ENCODE measurements at regions not wholly inside any gene's neighbourhood (a gene's known extent, or its start where the extent isn't known, plus 50 kb on each side); places are given as distances from the start of the nearest gene placed in this dataset.

- in situ Hi-C loops (cut with MboI), result no loop called here
- H3K27me3 ChIP-seq (ENCODE audit: control insufficient read depth in 2 of 2, insufficient read depth in 2 of 2, low read length in 2 of 2), result peaks cover 25 to 81% of the 10 kb centered on the region in 2 experiments; a peak in 4 of 5 replicates
- under 1% methylated on average over 14 of the region's 22 CpGs for WGBS (ENCODE audit: insufficient coverage, low coverage, missing lambda C conversion rate)
Measured at GRCh38 chr4:3822230-3822947, 56.2 kb downstream of the ADRA2C start.

DNA sequence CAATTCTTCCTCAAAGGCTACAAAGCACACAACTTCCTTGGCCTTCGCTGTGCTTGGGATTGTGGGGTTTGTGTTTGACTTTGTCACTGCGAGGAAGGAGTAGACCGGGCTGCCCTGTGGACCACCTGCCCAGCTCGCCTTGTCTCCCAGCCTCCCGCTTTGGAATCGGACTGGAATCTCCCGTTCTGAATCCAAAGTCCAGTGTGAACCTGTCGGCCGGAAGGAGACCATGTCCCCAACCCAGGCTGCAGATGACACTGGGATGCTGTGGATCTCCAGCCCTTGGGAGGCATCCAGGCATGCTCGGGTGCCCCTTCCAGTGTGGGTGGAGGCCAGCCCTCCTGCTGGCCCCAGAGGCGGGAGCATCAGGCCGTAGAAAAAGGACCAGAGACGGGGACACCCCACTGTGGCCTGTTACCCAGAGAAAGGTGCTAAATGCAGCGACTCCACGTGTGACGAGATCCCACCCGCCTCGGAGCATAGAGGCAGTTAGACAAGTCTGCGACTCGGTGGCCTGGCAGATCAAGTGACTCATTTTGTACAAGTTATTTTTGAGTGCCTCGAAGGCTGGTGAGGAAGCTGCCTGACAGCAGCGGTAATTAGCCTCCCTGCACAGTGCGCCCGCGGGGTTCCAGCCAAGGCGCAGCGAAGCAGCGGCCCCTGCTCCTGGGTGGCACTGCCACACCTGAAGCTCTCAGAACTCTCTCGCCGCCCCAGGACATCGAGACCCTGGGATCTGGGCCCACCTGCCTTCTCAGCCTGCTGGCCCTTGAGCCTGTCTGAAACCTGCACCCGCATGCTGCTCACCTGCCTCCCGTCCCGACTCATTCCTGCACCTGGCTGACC, 57.5 kb downstream of the ADRA2C start:
- Histone ChIP-seq H3K9ac (ENCODE audit: insufficient read depth in 1 of 2, low read depth in 2 of 2, low read length in 2 of 2) (no peak overlapping the region), H3K4me2 (ENCODE audit: insufficient read depth, low read length) (no peak overlapping the region), H3K4me3 (no peak overlapping the region), H4K20me1 (replicated peaks; ENCODE audit: control insufficient read depth, insufficient read depth, low read length) (0 out of 2 replicates have a peak, but pooled peaks cover 6% of the 10 kb centered on the region), H3K27me3 (ENCODE audit: control insufficient read depth in 2 of 2, insufficient read depth in 2 of 2, low read length in 2 of 2) (peaks cover 27 to 92% of the 10 kb centered on the region in 2 experiments; a peak in 4 of 5 replicates), H3K27ac (ENCODE audit: extremely low read depth, low read depth, low read length) (no peak overlapping the region), H3K4me1 (replicated peaks in 1 of 2; ENCODE audit: control insufficient read depth in 2 of 2, insufficient read depth in 2 of 2, low read length in 2 of 2) (peaks cover 0 to 3% of the 10 kb centered on the region in 2 experiments; a peak in 1 of 5 replicates), H3K36me3 (ENCODE audit: control insufficient read depth, insufficient read depth, low read length) (no peaks in the 10 kb centered on the region), H3K79me2 (ENCODE audit: control insufficient read depth, insufficient read depth, low read length) (no peaks in the 10 kb centered on the region), H3K9me1 (ENCODE audit: control insufficient read depth, insufficient read depth, low read length) (no peaks in the 10 kb centered on the region), H3K9me3 (replicated peaks; ENCODE audit: control insufficient read depth, insufficient read depth, low read depth, low read length) (no peaks in the 10 kb centered on the region), H2AFZ (ENCODE audit: low read depth, low read length) (no peak overlapping the region)
- no TSS peak for BruUV-seq (replicated peaks)
- ChIA-PET POLR2A (interaction anchor here (0.8 kb wide), 1 partner anchor 16 kb away, joined by 3 read pairs; no protein-coding TSS in a partner anchor), CTCF (ENCODE audit: low intra/inter-chr PET ratio) (no interaction called here)
- ATAC-seq (no peak), FAIRE-seq (no peak), DNase-seq (ENCODE audit: extremely low read depth in 1 of 4, low spot score in 3 of 4) (no peak)
- in situ Hi-C loops (cut with MboI), result no loop called here
- TF ChIP-seq ZNF324 (CRISPR knock-in tag; IDR thresholded peaks at IDR 0.05), result no peak
- TF ChIP-seq TAF1 (IDR thresholded peaks at IDR 0.05; ENCODE audit: control insufficient read depth, extremely low read depth, insufficient read depth, low read length, severe bottlenecking), result no peak
- no peak for TF ChIP-seq MYC (IDR thresholded peaks at IDR 0.05; ENCODE audit: low read depth, low read length)
- no peak for TF ChIP-seq MYC (CRISPR knock-in tag; IDR thresholded peaks at IDR 0.05; ENCODE audit: borderline replicate concordance, low read depth)
- no peak for TF ChIP-seq ARID3A (IDR thresholded peaks at IDR 0.05; ENCODE audit: borderline replicate concordance, low read depth, low read length)
- intact Hi-C loops (cut with micrococcal nuclease), result no loop called here
- WGBS (ENCODE audit: insufficient coverage, low coverage, missing lambda C conversion rate), result under 1% methylated on average over 31 of the region's 34 CpGs

More at GRCh38 chr4:3822230-3822947, 56.2 kb downstream of the ADRA2C start:
- Histone ChIP-seq H3K4me1 (replicated peaks in 1 of 2; ENCODE audit: control insufficient read depth in 2 of 2, insufficient read depth in 2 of 2, low read length in 2 of 2) (peaks cover 0 to 3% of the 10 kb centered on the region in 2 experiments; a peak in 1 of 5 replicates), H3K9me1 (ENCODE audit: control insufficient read depth, insufficient read depth, low read length) (no peaks in the 10 kb centered on the region), H3K9ac (ENCODE audit: insufficient read depth in 1 of 2, low read depth in 2 of 2, low read length in 2 of 2) (no peak overlapping the region), H3K4me2 (ENCODE audit: insufficient read depth, low read length) (no peak overlapping the region), H3K79me2 (ENCODE audit: control insufficient read depth, insufficient read depth, low read length) (no peaks in the 10 kb centered on the region), H3K9me3 (replicated peaks; ENCODE audit: control insufficient read depth, insufficient read depth, low read depth, low read length) (no peaks in the 10 kb centered on the region), H3K27ac (ENCODE audit: extremely low read depth, low read depth, low read length) (no peak overlapping the region), H3K36me3 (ENCODE audit: control insufficient read depth, insufficient read depth, low read length) (no peaks in the 10 kb centered on the region), H2AFZ (ENCODE audit: low read depth, low read length) (no peak overlapping the region), H3K4me3 (no peak overlapping the region), H4K20me1 (replicated peaks; ENCODE audit: control insufficient read depth, insufficient read depth, low read length) (0 out of 2 replicates have a peak, but pooled peaks cover 6% of the 10 kb centered on the region)
- intact Hi-C loops (cut with micrococcal nuclease), result no loop called here
- no peak for TF ChIP-seq TCFL5 (CRISPR knock-in tag; conservative IDR thresholded peaks at IDR 0.05)
- TF ChIP-seq GTF2A2 (tag; IDR thresholded peaks at IDR 0.05), result no peak
- no peak for TF ChIP-seq CBFA2T3 (IDR thresholded peaks at IDR 0.05)
- no TSS peak for BruUV-seq (replicated peaks)
- no peak for DNase-seq (ENCODE audit: extremely low read depth in 1 of 4, low spot score in 3 of 4)
- no peak for FAIRE-seq
- peak; percentile 54 for ATAC-seq
- ChIA-PET CTCF (ENCODE audit: low intra/inter-chr PET ratio) (no interaction called here), POLR2A (interaction anchor here (0.9 kb wide), 1 partner anchor 19 kb away, joined by 3 read pairs; no protein-coding TSS in a partner anchor)

Measured in K562 (cell line).